ENCODE measurements at regions not wholly inside any gene's neighbourhood (a gene's known extent, or its start where the extent isn't known, plus 50 kb on each side); places are given as distances from the start of the nearest gene placed in this dataset.

DNA sequence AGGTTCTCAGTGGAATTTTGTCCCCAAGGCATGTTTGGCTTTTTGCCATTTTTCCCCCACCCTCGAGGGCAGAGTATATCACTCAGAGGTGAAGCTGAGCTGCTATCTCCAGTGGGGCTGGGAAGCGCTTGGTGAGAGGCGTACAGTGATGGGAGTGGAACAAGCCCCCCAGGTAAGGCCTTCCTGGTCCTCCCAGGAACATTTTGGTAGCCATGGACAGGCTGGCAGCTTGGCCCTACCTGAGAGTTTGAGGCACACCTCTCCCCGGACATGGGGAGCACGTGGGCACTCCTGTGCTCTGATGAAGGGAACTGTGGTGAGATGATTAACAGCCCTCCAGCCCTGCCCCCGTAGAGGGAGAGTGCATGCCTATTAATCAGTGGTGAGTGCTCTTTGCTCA is 99.3 kb downstream of the C1QL2 start:
- H3K27ac ChIP-seq (ENCODE audit: low read depth, low read length), result no peak overlapping the region
- no peaks in the 10 kb centered on the region for H3K9me3 ChIP-seq (ENCODE audit: control insufficient read depth, insufficient read depth, low read length)
- DNase-seq (ENCODE audit: low read depth, low spot score), result no peak
- no peaks in the 10 kb centered on the region for H3K27me3 ChIP-seq (ENCODE audit: control insufficient read depth, insufficient read depth, low read length)
- ChIA-PET CTCF (no interaction called here), POLR2A (no interaction called here)
- TF ChIP-seq, protein P1, sequence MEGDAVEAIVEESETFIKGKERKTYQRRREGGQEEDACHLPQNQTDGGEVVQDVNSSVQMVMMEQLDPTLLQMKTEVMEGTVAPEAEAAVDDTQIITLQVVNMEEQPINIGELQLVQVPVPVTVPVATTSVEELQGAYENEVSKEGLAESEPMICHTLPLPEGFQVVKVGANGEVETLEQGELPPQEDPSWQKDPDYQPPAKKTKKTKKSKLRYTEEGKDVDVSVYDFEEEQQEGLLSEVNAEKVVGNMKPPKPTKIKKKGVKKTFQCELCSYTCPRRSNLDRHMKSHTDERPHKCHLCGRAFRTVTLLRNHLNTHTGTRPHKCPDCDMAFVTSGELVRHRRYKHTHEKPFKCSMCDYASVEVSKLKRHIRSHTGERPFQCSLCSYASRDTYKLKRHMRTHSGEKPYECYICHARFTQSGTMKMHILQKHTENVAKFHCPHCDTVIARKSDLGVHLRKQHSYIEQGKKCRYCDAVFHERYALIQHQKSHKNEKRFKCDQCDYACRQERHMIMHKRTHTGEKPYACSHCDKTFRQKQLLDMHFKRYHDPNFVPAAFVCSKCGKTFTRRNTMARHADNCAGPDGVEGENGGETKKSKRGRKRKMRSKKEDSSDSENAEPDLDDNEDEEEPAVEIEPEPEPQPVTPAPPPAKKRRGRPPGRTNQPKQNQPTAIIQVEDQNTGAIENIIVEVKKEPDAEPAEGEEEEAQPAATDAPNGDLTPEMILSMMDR (IDR thresholded peaks at IDR 0.05; ENCODE audit: low read depth, low read length), result no peak
- H3K4me3 ChIP-seq (ENCODE audit: low read depth, low read length), result no peak overlapping the region

DNA sequence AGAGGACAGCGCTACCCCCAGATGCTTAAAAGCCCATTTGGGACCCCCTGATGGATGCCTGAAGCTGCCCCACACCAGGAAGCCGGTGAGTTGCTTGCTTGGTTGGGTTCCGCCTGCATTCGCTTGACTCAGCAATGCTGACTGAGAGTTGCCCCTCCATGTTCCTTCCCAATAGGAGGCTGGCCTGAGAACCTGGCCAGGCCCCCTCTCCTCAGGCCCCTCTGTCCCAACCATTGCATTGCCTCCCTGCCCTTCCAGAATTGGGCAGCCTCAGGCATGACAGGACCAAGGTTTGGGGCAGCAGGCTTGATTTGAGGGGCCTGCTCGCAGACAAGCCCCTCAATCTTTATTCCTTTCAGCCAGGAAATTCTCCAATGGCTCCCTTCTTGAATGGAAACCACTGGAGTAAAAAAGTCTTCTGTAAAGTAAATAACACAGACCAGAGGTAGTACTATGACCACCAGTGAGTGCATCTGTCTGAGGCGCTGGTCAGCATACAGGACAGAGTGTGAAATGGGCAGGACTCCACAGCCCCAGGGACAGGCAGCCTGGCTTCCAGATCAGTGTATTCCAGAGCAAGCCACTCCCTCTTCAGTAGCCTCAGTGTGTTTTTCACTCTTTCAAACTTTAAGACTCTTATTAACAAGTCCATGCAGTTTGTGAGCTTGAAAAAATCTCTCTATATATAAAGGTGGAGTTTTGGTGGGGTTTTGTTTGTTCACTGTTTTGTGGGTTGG is 104.7 kb downstream of the C1QL2 start:
- TF ChIP-seq, protein P1 (IDR thresholded peaks at IDR 0.05; ENCODE audit: low read depth, low read length), result no peak
- ChIA-PET POLR2A (no interaction called here), CTCF (no interaction called here)
- DNase-seq (ENCODE audit: low read depth, low spot score), result no peak
- H3K27ac ChIP-seq (ENCODE audit: low read depth, low read length), result no peak overlapping the region
- H3K27me3 ChIP-seq (ENCODE audit: control insufficient read depth, insufficient read depth, low read length), result no peaks in the 10 kb centered on the region
- H3K4me3 ChIP-seq (ENCODE audit: low read depth, low read length), result no peak overlapping the region
- H3K9me3 ChIP-seq (ENCODE audit: control insufficient read depth, insufficient read depth, low read length), result no peaks in the 10 kb centered on the region

- no peak overlapping the region for H3K27ac ChIP-seq (ENCODE audit: low read depth, low read length)
- H3K4me3 ChIP-seq (ENCODE audit: low read depth, low read length), result no peak overlapping the region
- DNase-seq (ENCODE audit: low read depth, low spot score), result no peak
- H3K9me3 ChIP-seq (ENCODE audit: control insufficient read depth, insufficient read depth, low read length), result no peaks in the 10 kb centered on the region
- TF ChIP-seq, protein P1 (IDR thresholded peaks at IDR 0.05; ENCODE audit: low read depth, low read length), result no peak
- CTCF ChIA-PET, result no interaction called here
- POLR2A ChIA-PET, result no interaction called here
- H3K27me3 ChIP-seq (ENCODE audit: control insufficient read depth, insufficient read depth, low read length), result no peaks in the 10 kb centered on the region
Observed at GRCh38 chr2:119051263-119051662, 107.3 kb downstream of the C1QL2 start.

- H3K4me3 ChIP-seq (ENCODE audit: low read depth, low read length), result no peak overlapping the region
- no peak overlapping the region for H3K27ac ChIP-seq (ENCODE audit: low read depth, low read length)
- ChIA-PET CTCF (interaction anchor here (1.0 kb wide), 1 partner anchor 242 kb away, joined by 3 read pairs; no protein-coding TSS in a partner anchor), POLR2A (no interaction called here)
- no peaks in the 10 kb centered on the region for H3K9me3 ChIP-seq (ENCODE audit: control insufficient read depth, insufficient read depth, low read length)
- TF ChIP-seq, protein P1 (IDR thresholded peaks at IDR 0.05; ENCODE audit: low read depth, low read length), result no peak
- H3K27me3 ChIP-seq (ENCODE audit: control insufficient read depth, insufficient read depth, low read length), result no peaks in the 10 kb centered on the region
- no peak for DNase-seq (ENCODE audit: low read depth, low spot score)
Observed at GRCh38 chr2:119049968-119050704, 108.1 kb downstream of the MARCO start.

Data from AG04450 (cell line).